ENCODE measurements at regions not wholly inside any gene's neighbourhood (a gene's known extent, or its start where the extent isn't known, plus 50 kb on each side); places are given as distances from the start of the nearest gene placed in this dataset.

DNA sequence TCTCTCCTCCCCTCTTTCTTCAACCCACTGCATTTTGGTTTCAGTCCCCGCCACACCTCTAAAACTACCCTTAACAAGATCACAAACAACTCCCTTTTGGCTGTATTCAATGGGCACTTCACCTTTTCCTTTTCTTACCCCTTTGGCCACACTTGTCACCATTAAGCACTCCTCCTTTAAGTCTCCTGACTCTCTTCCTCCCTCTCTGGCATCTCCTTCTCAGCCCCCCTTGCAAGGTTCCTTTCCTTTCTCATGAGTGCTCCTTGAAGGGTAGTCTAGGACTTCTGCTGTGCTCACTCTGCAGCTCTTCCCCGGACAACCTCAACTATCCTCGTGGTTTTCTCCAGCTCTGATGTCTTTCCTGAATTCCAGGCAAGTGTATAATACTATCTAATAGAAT, 103.7 kb downstream of the RPL22L1 start (continued):
- TF ChIP-seq, protein P1, sequence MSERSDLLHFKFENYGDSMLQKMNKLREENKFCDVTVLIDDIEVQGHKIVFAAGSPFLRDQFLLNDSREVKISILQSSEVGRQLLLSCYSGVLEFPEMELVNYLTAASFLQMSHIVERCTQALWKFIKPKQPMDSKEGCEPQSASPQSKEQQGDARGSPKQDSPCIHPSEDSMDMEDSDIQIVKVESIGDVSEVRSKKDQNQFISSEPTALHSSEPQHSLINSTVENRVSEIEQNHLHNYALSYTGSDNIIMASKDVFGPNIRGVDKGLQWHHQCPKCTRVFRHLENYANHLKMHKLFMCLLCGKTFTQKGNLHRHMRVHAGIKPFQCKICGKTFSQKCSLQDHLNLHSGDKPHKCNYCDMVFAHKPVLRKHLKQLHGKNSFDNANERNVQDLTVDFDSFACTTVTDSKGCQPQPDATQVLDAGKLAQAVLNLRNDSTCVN (CRISPR knock-in tag; IDR thresholded peaks at IDR 0.05), result 0 out of 2 replicates have a peak, but pooled peaks have one; percentile 41
- TF ChIP-seq BRD9 (IDR thresholded peaks at IDR 0.05; ENCODE audit: low read depth, partially characterized antibody) (peak; percentile 40), SIX5 (IDR thresholded peaks at IDR 0.05; ENCODE audit: borderline replicate concordance in 1 of 2, insufficient read depth in 1 of 2, low read depth in 1 of 2, low read length in 2 of 2) (no peak), ZNF324 (CRISPR knock-in tag; IDR thresholded peaks at IDR 0.05) (no peak), YBX1 (IDR thresholded peaks at IDR 0.05) (no peak), HNRNPLL (IDR thresholded peaks at IDR 0.05; ENCODE audit: low read depth, low read length, poor library complexity, severe bottlenecking) (no peak), BDP1 (IDR thresholded peaks at IDR 0.05; ENCODE audit: insufficient read depth, insufficient read length) (no peak), ZKSCAN1 (IDR thresholded peaks at IDR 0.05; ENCODE audit: low read depth, low read length) (no peak), HDAC1 (IDR thresholded peaks at IDR 0.05) (peak in 1 of 2 experiments; percentile 34; a peak in 2 of 4 replicates), ZNF239 (CRISPR knock-in tag; IDR thresholded peaks at IDR 0.05) (0 out of 2 replicates have a peak, but pooled peaks have one; percentile 20), NR4A1 (CRISPR knock-in tag; IDR thresholded peaks at IDR 0.05) (no peak), NR4A1 (tag; IDR thresholded peaks at IDR 0.05) (no peak), ZNF253 (CRISPR knock-in tag; conservative IDR thresholded peaks at IDR 0.05) (no peak)
- TF ChIP-seq, protein P2, sequence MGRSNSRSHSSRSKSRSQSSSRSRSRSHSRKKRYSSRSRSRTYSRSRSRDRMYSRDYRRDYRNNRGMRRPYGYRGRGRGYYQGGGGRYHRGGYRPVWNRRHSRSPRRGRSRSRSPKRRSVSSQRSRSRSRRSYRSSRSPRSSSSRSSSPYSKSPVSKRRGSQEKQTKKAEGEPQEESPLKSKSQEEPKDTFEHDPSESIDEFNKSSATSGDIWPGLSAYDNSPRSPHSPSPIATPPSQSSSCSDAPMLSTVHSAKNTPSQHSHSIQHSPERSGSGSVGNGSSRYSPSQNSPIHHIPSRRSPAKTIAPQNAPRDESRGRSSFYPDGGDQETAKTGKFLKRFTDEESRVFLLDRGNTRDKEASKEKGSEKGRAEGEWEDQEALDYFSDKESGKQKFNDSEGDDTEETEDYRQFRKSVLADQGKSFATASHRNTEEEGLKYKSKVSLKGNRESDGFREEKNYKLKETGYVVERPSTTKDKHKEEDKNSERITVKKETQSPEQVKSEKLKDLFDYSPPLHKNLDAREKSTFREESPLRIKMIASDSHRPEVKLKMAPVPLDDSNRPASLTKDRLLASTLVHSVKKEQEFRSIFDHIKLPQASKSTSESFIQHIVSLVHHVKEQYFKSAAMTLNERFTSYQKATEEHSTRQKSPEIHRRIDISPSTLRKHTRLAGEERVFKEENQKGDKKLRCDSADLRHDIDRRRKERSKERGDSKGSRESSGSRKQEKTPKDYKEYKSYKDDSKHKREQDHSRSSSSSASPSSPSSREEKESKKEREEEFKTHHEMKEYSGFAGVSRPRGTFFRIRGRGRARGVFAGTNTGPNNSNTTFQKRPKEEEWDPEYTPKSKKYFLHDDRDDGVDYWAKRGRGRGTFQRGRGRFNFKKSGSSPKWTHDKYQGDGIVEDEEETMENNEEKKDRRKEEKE (IDR thresholded peaks at IDR 0.05; ENCODE audit: borderline replicate concordance in 1 of 2, control insufficient read depth in 1 of 2, low read depth in 2 of 2, low read length in 1 of 2), result no peak
- TF ChIP-seq, protein P3, sequence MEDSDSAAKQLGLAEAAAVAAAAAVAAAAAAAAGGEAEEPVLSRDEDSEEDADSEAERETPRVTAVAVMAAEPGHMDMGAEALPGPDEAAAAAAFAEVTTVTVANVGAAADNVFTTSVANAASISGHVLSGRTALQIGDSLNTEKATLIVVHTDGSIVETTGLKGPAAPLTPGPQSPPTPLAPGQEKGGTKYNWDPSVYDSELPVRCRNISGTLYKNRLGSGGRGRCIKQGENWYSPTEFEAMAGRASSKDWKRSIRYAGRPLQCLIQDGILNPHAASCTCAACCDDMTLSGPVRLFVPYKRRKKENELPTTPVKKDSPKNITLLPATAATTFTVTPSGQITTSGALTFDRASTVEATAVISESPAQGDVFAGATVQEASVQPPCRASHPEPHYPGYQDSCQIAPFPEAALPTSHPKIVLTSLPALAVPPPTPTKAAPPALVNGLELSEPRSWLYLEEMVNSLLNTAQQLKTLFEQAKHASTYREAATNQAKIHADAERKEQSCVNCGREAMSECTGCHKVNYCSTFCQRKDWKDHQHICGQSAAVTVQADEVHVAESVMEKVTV (CRISPR knock-in tag; IDR thresholded peaks at IDR 0.05), result no peak
- TF ChIP-seq, protein P4, sequence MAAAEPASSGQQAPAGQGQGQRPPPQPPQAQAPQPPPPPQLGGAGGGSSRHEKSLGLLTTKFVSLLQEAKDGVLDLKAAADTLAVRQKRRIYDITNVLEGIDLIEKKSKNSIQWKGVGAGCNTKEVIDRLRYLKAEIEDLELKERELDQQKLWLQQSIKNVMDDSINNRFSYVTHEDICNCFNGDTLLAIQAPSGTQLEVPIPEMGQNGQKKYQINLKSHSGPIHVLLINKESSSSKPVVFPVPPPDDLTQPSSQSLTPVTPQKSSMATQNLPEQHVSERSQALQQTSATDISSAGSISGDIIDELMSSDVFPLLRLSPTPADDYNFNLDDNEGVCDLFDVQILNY (CRISPR knock-in tag; IDR thresholded peaks at IDR 0.05), result no peak
- TF ChIP-seq, protein P5, sequence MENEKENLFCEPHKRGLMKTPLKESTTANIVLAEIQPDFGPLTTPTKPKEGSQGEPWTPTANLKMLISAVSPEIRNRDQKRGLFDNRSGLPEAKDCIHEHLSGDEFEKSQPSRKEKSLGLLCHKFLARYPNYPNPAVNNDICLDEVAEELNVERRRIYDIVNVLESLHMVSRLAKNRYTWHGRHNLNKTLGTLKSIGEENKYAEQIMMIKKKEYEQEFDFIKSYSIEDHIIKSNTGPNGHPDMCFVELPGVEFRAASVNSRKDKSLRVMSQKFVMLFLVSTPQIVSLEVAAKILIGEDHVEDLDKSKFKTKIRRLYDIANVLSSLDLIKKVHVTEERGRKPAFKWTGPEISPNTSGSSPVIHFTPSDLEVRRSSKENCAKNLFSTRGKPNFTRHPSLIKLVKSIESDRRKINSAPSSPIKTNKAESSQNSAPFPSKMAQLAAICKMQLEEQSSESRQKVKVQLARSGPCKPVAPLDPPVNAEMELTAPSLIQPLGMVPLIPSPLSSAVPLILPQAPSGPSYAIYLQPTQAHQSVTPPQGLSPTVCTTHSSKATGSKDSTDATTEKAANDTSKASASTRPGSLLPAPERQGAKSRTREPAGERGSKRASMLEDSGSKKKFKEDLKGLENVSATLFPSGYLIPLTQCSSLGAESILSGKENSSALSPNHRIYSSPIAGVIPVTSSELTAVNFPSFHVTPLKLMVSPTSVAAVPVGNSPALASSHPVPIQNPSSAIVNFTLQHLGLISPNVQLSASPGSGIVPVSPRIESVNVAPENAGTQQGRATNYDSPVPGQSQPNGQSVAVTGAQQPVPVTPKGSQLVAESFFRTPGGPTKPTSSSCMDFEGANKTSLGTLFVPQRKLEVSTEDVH (IDR thresholded peaks at IDR 0.05; ENCODE audit: low read depth, partially characterized antibody), result no peak

Data from K562 (cell line).